ENCODE measurements at regions not wholly inside any gene's neighbourhood (a gene's known extent, or its start where the extent isn't known, plus 50 kb on each side); places are given as distances from the start of the nearest gene placed in this dataset.

DNA sequence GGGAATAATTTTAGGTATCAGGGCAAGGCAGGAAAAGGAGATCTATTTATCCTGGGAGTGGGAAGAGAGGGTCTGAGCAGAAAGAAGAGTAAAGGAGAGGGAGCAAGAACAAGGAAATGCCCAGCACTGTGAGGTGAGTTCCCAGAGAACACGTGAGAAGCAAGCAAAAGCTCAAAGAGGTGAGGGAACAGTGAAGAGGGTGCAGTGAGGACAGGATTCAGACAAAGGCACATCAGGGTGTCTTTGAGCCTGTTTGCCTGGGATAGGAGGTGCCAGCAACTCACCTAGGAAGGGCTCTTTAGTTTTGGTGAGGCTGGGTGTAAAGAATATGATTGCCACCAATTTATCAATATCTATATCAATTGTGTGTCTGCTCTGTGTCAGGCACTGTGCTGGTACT, 88.9 kb upstream of the NRXN3 start:
- TF ChIP-seq, protein P1, sequence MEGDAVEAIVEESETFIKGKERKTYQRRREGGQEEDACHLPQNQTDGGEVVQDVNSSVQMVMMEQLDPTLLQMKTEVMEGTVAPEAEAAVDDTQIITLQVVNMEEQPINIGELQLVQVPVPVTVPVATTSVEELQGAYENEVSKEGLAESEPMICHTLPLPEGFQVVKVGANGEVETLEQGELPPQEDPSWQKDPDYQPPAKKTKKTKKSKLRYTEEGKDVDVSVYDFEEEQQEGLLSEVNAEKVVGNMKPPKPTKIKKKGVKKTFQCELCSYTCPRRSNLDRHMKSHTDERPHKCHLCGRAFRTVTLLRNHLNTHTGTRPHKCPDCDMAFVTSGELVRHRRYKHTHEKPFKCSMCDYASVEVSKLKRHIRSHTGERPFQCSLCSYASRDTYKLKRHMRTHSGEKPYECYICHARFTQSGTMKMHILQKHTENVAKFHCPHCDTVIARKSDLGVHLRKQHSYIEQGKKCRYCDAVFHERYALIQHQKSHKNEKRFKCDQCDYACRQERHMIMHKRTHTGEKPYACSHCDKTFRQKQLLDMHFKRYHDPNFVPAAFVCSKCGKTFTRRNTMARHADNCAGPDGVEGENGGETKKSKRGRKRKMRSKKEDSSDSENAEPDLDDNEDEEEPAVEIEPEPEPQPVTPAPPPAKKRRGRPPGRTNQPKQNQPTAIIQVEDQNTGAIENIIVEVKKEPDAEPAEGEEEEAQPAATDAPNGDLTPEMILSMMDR (IDR thresholded peaks at IDR 0.05), result no peak
- TF ChIP-seq POLR2A (IDR thresholded peaks at IDR 0.05), result no peak

All from body of pancreas (tissue), 4 donors.